HepG2 (cell line): ENCODE measurements at regions not wholly inside any gene's neighbourhood (a gene's known extent, or its start where the extent isn't known, plus 50 kb on each side); places are given as distances from the start of the nearest gene placed in this dataset.

Source experiments
- ESRRA ChIP-seq: sonication (generic); formaldehyde crosslinking; IDR thresholded peaks from 2 replicates; pipeline ENCODE4 v1.5.1; 2020; ENCODE audit warnings: mild to moderate bottlenecking, low read depth, missing genetic modification reagents
- MAX ChIP-seq: IDR thresholded peaks from 2 replicates; pipeline ENCODE4 v1.6.1; 2012; ENCODE audit warnings: inconsistent platforms
- NR2C2 ChIP-seq: sonication (generic); formaldehyde crosslinking; IDR thresholded peaks from 2 replicates; pipeline ENCODE4 v1.4.0; 2020; ENCODE audit warnings: missing genetic modification reagents, mild to moderate bottlenecking, moderate library complexity, borderline replicate concordance
- PATZ1 ChIP-seq: sonication (generic); formaldehyde crosslinking; IDR thresholded peaks from 2 replicates; pipeline ENCODE4 v1.4.0; 2020; ENCODE audit warnings: missing genetic modification reagents
- SNRNP70 ChIP-seq: fragments of 200-400 bp; formaldehyde crosslinking; IDR thresholded peaks from 2 replicates; pipeline ENCODE4 v1.6.1; 2017; ENCODE audit warnings: mild to moderate bottlenecking, low read depth, low read length, moderate library complexity
- YY1 ChIP-seq: IDR thresholded peaks from 2 replicates; pipeline ENCODE4 v1.6.1; 2011; ENCODE audit warnings: low read length, low read depth, moderate library complexity, mild to moderate bottlenecking; ENCODE audit not compliant: insufficient read depth, insufficient replicate concordance
- TF ChIP-seq, protein P1 (sequence below): sonication (generic); formaldehyde crosslinking; IDR thresholded peaks from 2 replicates; pipeline ENCODE4 v1.4.0; 2020; ENCODE audit warnings: missing genetic modification reagents
- TF ChIP-seq, protein P2 (sequence below): sonication (generic); formaldehyde crosslinking; IDR thresholded peaks from 2 replicates; pipeline ENCODE4 v1.5.0; 2020; ENCODE audit warnings: mild to moderate bottlenecking, missing genetic modification reagents, moderate library complexity

- TF ChIP-seq YY1 (no peak), MAX (no peak), PATZ1 (no peak), SNRNP70 (no peak), ESRRA (CRISPR knock-in tag) (no peak), NR2C2 (CRISPR knock-in tag) (no peak)
- TF ChIP-seq, protein P1, sequence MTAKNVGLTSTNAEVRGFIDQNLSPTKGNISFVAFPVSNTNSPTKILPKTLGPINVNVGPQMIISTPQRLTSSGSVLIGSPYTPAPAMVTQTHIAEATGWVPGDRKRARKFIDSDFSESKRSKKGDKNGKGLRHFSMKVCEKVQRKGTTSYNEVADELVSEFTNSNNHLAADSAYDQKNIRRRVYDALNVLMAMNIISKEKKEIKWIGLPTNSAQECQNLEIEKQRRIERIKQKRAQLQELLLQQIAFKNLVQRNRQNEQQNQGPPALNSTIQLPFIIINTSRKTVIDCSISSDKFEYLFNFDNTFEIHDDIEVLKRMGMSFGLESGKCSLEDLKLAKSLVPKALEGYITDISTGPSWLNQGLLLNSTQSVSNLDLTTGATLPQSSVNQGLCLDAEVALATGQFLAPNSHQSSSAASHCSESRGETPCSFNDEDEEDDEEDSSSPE: no peak
- TF ChIP-seq, protein P2, sequence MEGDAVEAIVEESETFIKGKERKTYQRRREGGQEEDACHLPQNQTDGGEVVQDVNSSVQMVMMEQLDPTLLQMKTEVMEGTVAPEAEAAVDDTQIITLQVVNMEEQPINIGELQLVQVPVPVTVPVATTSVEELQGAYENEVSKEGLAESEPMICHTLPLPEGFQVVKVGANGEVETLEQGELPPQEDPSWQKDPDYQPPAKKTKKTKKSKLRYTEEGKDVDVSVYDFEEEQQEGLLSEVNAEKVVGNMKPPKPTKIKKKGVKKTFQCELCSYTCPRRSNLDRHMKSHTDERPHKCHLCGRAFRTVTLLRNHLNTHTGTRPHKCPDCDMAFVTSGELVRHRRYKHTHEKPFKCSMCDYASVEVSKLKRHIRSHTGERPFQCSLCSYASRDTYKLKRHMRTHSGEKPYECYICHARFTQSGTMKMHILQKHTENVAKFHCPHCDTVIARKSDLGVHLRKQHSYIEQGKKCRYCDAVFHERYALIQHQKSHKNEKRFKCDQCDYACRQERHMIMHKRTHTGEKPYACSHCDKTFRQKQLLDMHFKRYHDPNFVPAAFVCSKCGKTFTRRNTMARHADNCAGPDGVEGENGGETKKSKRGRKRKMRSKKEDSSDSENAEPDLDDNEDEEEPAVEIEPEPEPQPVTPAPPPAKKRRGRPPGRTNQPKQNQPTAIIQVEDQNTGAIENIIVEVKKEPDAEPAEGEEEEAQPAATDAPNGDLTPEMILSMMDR (CRISPR knock-in tag): no peak
These were observed 1192.5 kb upstream of the PRR20A start for GRCh38 chr13:55948175-55948574.
